Urinary bladder (tissue), 3 donors: ENCODE measurements at regions not wholly inside any gene's neighbourhood (a gene's known extent, or its start where the extent isn't known, plus 50 kb on each side); places are given as distances from the start of the nearest gene placed in this dataset.

ENCODE experiments used
- DNase-seq: peaks from one replicate; pipeline ENCODE4 v3.0.0-alpha.2; 2015; ENCODE audit errors: extremely low spot score
- H3K27ac ChIP-seq: one replicate; pipeline ENCODE4 v1.5.1; 2013; ENCODE audit warnings: low read depth, mild to moderate bottlenecking, moderate library complexity
- H3K36me3 ChIP-seq: one replicate; pipeline ENCODE4 v1.6.1; 2013; ENCODE audit warnings: mild to moderate bottlenecking, moderate library complexity; ENCODE audit not compliant: insufficient read depth
- H3K4me1 ChIP-seq: one replicate; pipeline ENCODE4 v1.6.1; 2013; ENCODE audit warnings: mild to moderate bottlenecking, moderate library complexity; ENCODE audit not compliant: insufficient read depth
- H3K4me3 ChIP-seq: one replicate; pipeline ENCODE4 v1.5.1; 2013; ENCODE audit warnings: low read depth, low read length
- WGBS: extraction: QIAGEN DNeasy Blood & Tissue Kit; methylation state at CpG from one replicate; pipeline ENCODE4 v1.1.7; 2013; 5-methylcytosine and 5-hydroxymethylcytosine counted together
- donor health status: healthy with polysubstance abuse.
- donor health status: healthy.

DNA sequence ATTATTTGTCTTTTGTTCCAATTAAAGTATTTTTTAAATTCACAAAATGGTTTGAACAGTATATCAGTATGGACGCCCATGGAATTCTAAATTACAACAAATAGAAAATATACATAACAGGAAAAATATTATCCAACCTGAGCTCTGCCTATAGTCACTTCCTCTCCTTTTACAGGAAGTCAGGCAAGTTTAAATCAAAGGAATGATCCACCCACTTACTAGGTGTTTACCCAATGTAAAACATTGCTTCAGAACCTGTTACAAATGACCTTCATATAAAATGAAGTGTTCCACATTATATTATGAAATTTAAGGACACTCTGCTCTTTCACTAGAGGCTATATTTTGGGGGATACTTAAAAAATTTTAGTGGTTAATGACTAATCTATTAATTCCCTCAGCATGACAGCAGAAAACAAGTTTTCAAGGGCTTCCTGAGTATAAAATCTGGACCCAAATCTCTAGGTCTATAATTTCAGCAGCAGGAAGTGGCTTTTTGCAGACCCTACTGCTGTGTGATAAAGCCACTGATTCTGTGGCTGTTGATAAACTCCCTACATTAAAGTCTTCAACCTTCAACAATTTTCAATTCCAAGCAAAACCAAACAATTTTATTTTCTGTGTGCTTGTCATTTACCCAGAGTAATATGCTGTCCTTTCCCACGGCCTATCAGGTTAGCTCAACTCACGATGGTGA, 722.6 kb downstream of the GATA3 start:
- 71% methylated on average over 3 of the region's 3 CpGs for WGBS
- DNase-seq = no peak
- Histone ChIP-seq H3K27ac (no peak overlapping the region), H3K4me1 (no peaks in the 10 kb centered on the region), H3K4me3 (no peak overlapping the region), H3K36me3 (no peaks in the 10 kb centered on the region)

GRCh38 chr10:8778713-8779112, 724.2 kb downstream of the GATA3 start:
- Histone ChIP-seq H3K36me3 (no peaks in the 10 kb centered on the region), H3K4me3 (no peak overlapping the region), H3K4me1 (no peaks in the 10 kb centered on the region), H3K27ac (no peak overlapping the region)
- no peak for DNase-seq
- 63% methylated on average over 3 of the region's 3 CpGs for WGBS

DNA sequence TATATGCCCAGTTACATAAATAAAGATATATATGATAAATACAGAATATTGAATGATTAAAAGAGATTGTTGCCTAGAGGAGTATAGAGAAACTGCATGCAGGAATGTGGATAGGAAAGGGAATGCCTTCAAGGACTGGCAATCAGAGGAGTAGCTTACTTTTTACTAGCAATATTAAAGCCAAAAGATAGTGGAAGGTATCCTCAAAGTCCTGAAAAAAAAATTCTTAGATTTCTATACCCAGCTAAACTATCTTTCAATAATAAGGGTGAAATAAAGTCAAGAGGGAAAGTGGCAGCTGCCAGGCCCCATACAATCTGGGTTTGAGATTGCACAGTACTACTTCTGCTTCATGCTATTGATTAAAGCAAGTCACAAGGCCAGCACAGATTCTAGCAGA, 733.2 kb downstream of the GATA3 start:
- DNase-seq = no peak
- no peak overlapping the region for H3K27ac ChIP-seq
- H3K36me3 ChIP-seq = no peaks in the 10 kb centered on the region
- H3K4me1 ChIP-seq = no peaks in the 10 kb centered on the region
- no peak overlapping the region for H3K4me3 ChIP-seq

GRCh38 chr10:8790390-8790789, 735.9 kb downstream of the GATA3 start:
- 65% methylated on average over 1 of the region's 1 CpG for WGBS
- Histone ChIP-seq H3K27ac (no peak overlapping the region), H3K4me1 (no peaks in the 10 kb centered on the region), H3K4me3 (no peak overlapping the region), H3K36me3 (no peaks in the 10 kb centered on the region)
- DNase-seq = no peak

DNA sequence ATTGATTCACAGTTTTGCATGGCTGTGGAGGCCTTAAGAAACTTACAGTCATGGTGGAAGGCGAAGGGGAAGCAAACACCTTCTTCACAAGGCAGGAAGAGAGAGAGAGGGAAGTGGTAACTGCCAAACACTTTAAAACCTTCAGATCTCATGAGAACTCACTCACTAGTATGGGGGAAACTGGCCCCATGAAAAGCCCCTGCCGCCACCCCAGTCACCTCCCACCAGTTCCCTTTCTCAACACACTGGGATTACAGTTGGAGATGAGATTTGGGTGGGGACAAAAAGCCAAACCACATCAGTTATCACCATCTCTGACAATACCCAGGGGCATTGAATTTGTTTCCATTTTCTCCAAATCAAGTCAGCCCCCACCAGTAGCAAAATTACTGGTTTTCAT, 740.4 kb downstream of the GATA3 start:
- 96% methylated on average over 2 of the region's 2 CpGs for WGBS
- no peak overlapping the region for H3K4me3 ChIP-seq
- no peaks in the 10 kb centered on the region for H3K36me3 ChIP-seq
- no peaks in the 10 kb centered on the region for H3K4me1 ChIP-seq
- DNase-seq = no peak
- H3K27ac ChIP-seq = no peak overlapping the region

DNA sequence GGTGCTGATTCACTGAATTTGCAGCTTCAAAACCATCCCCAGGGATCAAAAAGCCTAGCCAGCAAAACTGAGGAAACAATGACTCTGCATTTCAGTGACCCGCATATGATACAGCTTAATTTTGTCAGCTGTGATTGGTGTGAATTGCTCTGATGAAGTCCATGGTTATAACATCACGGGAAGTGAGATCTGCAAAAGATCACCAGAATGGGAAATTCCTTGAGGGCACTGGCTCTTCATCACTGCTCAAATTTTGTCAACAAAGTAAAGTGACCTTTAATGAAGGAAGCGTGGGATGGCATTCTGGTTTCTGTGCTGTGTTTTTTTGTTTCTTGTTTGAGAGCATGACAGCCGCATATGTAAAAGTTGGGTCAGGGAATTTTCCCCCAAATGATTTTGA, 745.9 kb downstream of the GATA3 start:
- Histone ChIP-seq H3K4me1 (no peaks in the 10 kb centered on the region), H3K27ac (no peak overlapping the region), H3K4me3 (no peak overlapping the region), H3K36me3 (no peaks in the 10 kb centered on the region)
- 56% methylated on average over 4 of the region's 4 CpGs for WGBS
- no peak for DNase-seq

DNA sequence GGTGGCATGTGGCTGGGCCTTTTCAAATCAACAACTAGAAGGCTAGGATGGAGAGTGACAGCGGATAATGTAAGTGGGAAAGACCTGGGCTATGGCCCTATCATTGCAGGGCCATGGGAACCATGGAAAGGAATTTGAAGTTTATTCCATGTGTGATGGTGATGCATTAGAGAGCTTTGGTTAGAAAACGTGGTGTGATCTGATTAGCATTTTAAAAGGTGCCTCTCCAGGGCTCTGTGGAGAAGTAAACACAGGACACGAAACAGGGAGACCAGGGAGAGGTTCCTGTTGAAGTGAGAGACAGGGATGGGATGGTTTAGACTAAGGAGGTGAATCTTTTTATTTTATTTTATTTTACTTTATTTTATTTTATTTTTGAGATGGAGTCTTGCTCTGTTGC, 749.5 kb downstream of the GATA3 start:
- 57% methylated on average over 3 of the region's 3 CpGs for WGBS
- no peak for DNase-seq
- H3K4me1 ChIP-seq = no peaks in the 10 kb centered on the region
- no peak overlapping the region for H3K27ac ChIP-seq
- H3K36me3 ChIP-seq = no peaks in the 10 kb centered on the region
- H3K4me3 ChIP-seq = no peak overlapping the region

- Histone ChIP-seq H3K4me1 (no peaks in the 10 kb centered on the region), H3K27ac (no peak overlapping the region), H3K4me3 (no peak overlapping the region), H3K36me3 (no peaks in the 10 kb centered on the region)
- DNase-seq = no peak
Observed at GRCh38 chr10:8810677-8811076, 756.2 kb downstream of the GATA3 start.

DNA sequence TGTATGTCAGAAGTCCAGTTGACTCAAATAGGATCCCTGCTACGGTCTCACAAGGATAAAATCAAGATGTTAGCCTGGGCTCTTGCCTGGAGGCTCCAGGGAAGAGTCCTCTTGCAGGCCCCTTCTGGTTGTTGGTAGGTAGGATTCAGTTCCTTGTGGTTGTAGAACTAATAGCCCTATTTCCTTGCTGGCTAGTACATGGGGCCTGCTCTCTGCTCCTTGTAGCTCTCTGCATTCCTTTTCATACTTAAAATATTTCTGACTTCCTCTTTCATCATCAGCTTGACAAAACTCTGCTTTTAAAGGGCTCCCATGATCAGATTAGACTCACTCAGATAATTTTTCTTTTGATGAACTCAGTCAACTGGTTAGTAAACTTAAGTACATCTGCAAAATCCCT, 756.7 kb downstream of the GATA3 start:
- no peaks in the 10 kb centered on the region for H3K4me1 ChIP-seq
- 73% methylated on average over 1 of the region's 1 CpG for WGBS

DNA sequence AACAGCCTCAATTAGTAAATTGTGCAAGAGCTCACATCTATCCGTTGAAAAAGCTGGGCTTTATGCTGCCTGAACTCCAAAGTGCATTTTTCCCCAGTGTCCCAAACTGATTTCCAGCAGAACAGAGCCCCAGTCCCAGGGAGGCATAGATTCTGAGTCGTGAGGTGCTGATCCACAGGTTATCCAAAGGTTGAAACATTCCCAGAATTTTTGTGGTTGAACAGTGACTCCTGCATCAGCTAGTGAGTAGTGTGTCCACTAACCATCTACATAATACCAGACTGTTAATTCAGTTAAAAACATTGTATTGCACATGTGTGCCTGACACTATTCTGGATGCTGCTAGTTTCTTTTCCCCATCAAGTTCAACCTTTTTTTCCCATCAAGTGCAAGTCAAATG, 761.5 kb downstream of the GATA3 start:
- 63% methylated on average over 2 of the region's 2 CpGs for WGBS
- Histone ChIP-seq H3K4me3 (no peak overlapping the region), H3K27ac (no peak overlapping the region), H3K4me1 (no peaks in the 10 kb centered on the region), H3K36me3 (no peaks in the 10 kb centered on the region)
- no peak for DNase-seq

More for the DNA sequence above, 756.7 kb downstream of the GATA3 start:
- Histone ChIP-seq H3K36me3 (no peaks in the 10 kb centered on the region), H3K27ac (no peak overlapping the region), H3K4me3 (no peak overlapping the region)
- DNase-seq = no peak

DNA sequence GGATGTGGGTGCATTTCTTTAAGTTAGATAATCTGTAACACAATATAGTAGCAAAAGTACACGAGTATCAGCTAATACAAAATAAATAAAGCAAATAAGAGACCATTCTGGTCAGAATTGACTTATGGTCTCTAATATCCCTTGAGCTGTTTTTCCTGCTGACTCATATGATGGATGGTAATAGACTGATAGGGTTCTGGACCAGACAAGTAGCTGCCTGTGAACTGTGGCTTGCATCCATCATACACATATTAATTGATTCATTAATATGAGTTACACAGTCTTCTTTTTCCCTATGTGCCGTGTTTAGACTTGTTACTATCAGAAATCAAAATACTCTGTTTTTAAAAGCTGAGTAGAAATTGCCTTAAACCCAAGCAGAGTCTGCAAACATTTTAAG, 762.8 kb downstream of the GATA3 start:
- WGBS = 58% methylated on average over 2 of the region's 2 CpGs
- Histone ChIP-seq H3K27ac (no peak overlapping the region), H3K4me3 (no peak overlapping the region), H3K4me1 (no peaks in the 10 kb centered on the region), H3K36me3 (no peaks in the 10 kb centered on the region)
- no peak for DNase-seq

- H3K4me1 ChIP-seq = no peaks in the 10 kb centered on the region
- no peaks in the 10 kb centered on the region for H3K36me3 ChIP-seq
- H3K27ac ChIP-seq = no peak overlapping the region
- no peak overlapping the region for H3K4me3 ChIP-seq
- DNase-seq = no peak
- WGBS = 87% methylated on average over 8 of the region's 8 CpGs
Observed at GRCh38 chr10:8825611-8826010, 771.1 kb downstream of the GATA3 start.

DNA sequence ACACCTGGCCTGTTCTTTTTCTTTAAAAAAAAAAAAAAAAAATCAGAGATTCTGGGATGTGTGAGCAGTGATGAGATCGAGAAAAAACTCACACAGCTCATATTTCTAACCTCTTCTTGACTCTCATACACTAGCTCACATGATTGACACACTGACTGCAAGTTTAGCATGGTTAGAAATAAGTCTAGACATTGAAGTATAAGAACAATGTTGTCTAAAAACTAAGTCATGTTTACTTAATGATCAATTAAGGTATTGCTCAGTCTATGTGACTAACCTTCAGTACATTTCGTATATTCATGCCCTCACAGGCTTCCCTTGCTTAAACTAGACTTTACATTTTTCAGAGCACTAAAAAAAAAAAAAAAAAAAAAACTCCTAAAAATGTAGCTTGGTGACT, 775.1 kb downstream of the GATA3 start:
- WGBS = 73% methylated on average over 2 of the region's 2 CpGs
- no peak for DNase-seq
- Histone ChIP-seq H3K27ac (no peak overlapping the region), H3K4me1 (no peaks in the 10 kb centered on the region), H3K36me3 (no peaks in the 10 kb centered on the region), H3K4me3 (no peak overlapping the region)

GRCh38 chr10:8830048-8830447, 775.6 kb downstream of the GATA3 start:
- H3K4me1 ChIP-seq = no peaks in the 10 kb centered on the region
- H3K36me3 ChIP-seq = no peaks in the 10 kb centered on the region
- WGBS = 80% methylated on average over 3 of the region's 3 CpGs
- no peak for DNase-seq
- no peak overlapping the region for H3K4me3 ChIP-seq
- H3K27ac ChIP-seq = no peak overlapping the region

GRCh38 chr10:8830876-8831275, 776.4 kb downstream of the GATA3 start:
- Histone ChIP-seq H3K27ac (no peak overlapping the region), H3K4me3 (no peak overlapping the region), H3K36me3 (no peaks in the 10 kb centered on the region), H3K4me1 (no peaks in the 10 kb centered on the region)
- no peak for DNase-seq
- WGBS = 49% methylated on average over 1 of the region's 1 CpG
